ENCODE measurements at regions not wholly inside any gene's neighbourhood (a gene's known extent, or its start where the extent isn't known, plus 50 kb on each side); places are given as distances from the start of the nearest gene placed in this dataset.

DNA sequence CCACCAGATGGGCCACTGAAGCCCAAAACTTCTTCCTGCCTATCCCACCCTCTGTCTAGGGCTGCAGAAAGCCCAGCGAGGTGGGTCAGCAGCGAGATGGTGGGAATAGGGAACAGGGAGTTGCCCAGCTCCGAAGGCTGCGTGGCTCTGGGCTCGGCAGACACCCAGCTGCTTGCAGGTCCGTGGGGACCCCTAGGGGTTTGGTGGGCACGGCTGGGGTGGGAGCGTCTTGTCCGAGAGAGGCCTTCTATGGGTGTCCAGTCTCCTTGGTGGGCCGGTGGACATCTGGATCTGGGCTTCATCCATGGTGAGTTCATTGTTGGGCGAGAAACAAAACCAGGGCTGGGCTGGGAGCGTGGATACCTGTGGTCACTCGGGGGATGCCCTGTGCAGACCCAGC is 1211.0 kb downstream of the BRD1 start:
- no peak overlapping the region for H3K14ac ChIP-seq (replicated peaks; ENCODE audit: low read depth, low read length)
- H3K18ac ChIP-seq (ENCODE audit: low read depth, low read length), result no peak overlapping the region
- H3K27me3 ChIP-seq (ENCODE audit: control insufficient read depth, insufficient read depth, low read length), result no peaks in the 10 kb centered on the region
- H2AK9ac ChIP-seq (replicated peaks; ENCODE audit: low read depth, low read length, poor library complexity), result no peak overlapping the region
- H3K56ac ChIP-seq (ENCODE audit: extremely low read depth, insufficient read depth, low read length), result no peak overlapping the region
- dilution Hi-C loops (cut with HindIII; ENCODE audit: low sequenced_read_pairs, unreplicated experiment), result no loop called here
- no peaks in the 10 kb centered on the region for H3K36me3 ChIP-seq (ENCODE audit: control insufficient read depth, insufficient read depth, low read length)
- intact Hi-C loops (cut with micrococcal nuclease), result no loop called here
- H3K79me1 ChIP-seq (ENCODE audit: low read depth in 1 of 2, low read length in 2 of 2), result no peaks in the 10 kb centered on the region
- H3K4me1 ChIP-seq (ENCODE audit: control insufficient read depth, insufficient read depth, low read length), result no peaks in the 10 kb centered on the region
- H3K4ac ChIP-seq (ENCODE audit: low read depth, low read length), result no peak overlapping the region
- H2BK120ac ChIP-seq (ENCODE audit: low read depth, low read length), result no peak overlapping the region
- H4K8ac ChIP-seq (ENCODE audit: low read depth in 2 of 2, low read length in 2 of 2), result no peak overlapping the region
- H3K27ac ChIP-seq (ENCODE audit: insufficient read depth, low read length), result no peak overlapping the region
- no peak overlapping the region for H2BK5ac ChIP-seq (ENCODE audit: low read depth, low read length, poor library complexity, severe bottlenecking)
- no TSS peak for BruUV-seq (replicated peaks)
- peaks cover 50% of the 10 kb centered on the region for H3K9me3 ChIP-seq (ENCODE audit: control insufficient read depth, insufficient read depth, low read length)
- ATAC-seq (ENCODE audit: low read depth) (no peak), DNase-seq (no peak)
- no peak overlapping the region for H3K9ac ChIP-seq (ENCODE audit: low read depth, low read length)
- no peak overlapping the region for H4K91ac ChIP-seq (ENCODE audit: insufficient read depth, low read depth, low read length)
- no peak overlapping the region for H3K4me3 ChIP-seq (ENCODE audit: insufficient read depth, low read depth, low read length)
- POLR2A ChIA-PET (ENCODE audit: unreplicated experiment), result no interaction called here
- in situ Hi-C loops (cut with MboI; ENCODE audit: low sequenced_read_pairs), result no loop called here
- no peak overlapping the region for H2BK15ac ChIP-seq (ENCODE audit: low read depth, low read length)
- CTCF ChIA-PET, result no interaction called here
- WGBS, 2 experiments (ENCODE audit: extremely low coverage in 2 of 2, insufficient read length in 1 of 2), result 77% methylated on average over 7 of the region's 13 CpGs; no CpG with 5 or more reads in 1 of the 2 experiments
- H2AK5ac ChIP-seq (ENCODE audit: low read depth, low read length), result no peak overlapping the region
- H3K4me2 ChIP-seq (ENCODE audit: low read depth, low read length), result no peak overlapping the region
- H3K23ac ChIP-seq (ENCODE audit: low read depth, low read length), result no peak overlapping the region
- H2BK20ac ChIP-seq (ENCODE audit: low read depth, low read length), result no peak overlapping the region
- H3K9me1 ChIP-seq (ENCODE audit: insufficient read depth, low read length), result no peaks in the 10 kb centered on the region
- TF ChIP-seq MAFK (IDR thresholded peaks at IDR 0.05; ENCODE audit: low read depth, low read length), result no peak
- TF ChIP-seq CHD1 (IDR thresholded peaks at IDR 0.05; ENCODE audit: low read depth, low read length), result no peak
- TF ChIP-seq MXI1 (IDR thresholded peaks at IDR 0.05; ENCODE audit: borderline replicate concordance, low read depth, low read length), result no peak
- TF ChIP-seq, protein P1, sequence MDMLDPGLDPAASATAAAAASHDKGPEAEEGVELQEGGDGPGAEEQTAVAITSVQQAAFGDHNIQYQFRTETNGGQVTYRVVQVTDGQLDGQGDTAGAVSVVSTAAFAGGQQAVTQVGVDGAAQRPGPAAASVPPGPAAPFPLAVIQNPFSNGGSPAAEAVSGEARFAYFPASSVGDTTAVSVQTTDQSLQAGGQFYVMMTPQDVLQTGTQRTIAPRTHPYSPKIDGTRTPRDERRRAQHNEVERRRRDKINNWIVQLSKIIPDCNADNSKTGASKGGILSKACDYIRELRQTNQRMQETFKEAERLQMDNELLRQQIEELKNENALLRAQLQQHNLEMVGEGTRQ (IDR thresholded peaks at IDR 0.05; ENCODE audit: low read depth, low read length), result no peak
- TF ChIP-seq BHLHE40 (IDR thresholded peaks at IDR 0.05; ENCODE audit: low read depth, low read length), result no peak
- TF ChIP-seq, protein P2, sequence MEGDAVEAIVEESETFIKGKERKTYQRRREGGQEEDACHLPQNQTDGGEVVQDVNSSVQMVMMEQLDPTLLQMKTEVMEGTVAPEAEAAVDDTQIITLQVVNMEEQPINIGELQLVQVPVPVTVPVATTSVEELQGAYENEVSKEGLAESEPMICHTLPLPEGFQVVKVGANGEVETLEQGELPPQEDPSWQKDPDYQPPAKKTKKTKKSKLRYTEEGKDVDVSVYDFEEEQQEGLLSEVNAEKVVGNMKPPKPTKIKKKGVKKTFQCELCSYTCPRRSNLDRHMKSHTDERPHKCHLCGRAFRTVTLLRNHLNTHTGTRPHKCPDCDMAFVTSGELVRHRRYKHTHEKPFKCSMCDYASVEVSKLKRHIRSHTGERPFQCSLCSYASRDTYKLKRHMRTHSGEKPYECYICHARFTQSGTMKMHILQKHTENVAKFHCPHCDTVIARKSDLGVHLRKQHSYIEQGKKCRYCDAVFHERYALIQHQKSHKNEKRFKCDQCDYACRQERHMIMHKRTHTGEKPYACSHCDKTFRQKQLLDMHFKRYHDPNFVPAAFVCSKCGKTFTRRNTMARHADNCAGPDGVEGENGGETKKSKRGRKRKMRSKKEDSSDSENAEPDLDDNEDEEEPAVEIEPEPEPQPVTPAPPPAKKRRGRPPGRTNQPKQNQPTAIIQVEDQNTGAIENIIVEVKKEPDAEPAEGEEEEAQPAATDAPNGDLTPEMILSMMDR (conservative IDR thresholded peaks at IDR 0.05; ENCODE audit: low read depth, low read length), result no peak
- no peak for TF ChIP-seq RFX5 (IDR thresholded peaks at IDR 0.05; ENCODE audit: low read depth, low read length)
- TF ChIP-seq, protein P3, sequence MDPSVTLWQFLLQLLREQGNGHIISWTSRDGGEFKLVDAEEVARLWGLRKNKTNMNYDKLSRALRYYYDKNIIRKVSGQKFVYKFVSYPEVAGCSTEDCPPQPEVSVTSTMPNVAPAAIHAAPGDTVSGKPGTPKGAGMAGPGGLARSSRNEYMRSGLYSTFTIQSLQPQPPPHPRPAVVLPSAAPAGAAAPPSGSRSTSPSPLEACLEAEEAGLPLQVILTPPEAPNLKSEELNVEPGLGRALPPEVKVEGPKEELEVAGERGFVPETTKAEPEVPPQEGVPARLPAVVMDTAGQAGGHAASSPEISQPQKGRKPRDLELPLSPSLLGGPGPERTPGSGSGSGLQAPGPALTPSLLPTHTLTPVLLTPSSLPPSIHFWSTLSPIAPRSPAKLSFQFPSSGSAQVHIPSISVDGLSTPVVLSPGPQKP (IDR thresholded peaks at IDR 0.05; ENCODE audit: borderline replicate concordance, low read depth, low read length), result no peak
- no peak for TF ChIP-seq SMC3 (IDR thresholded peaks at IDR 0.05; ENCODE audit: low read depth, low read length)
- no peak for TF ChIP-seq MAZ (IDR thresholded peaks at IDR 0.05; ENCODE audit: borderline replicate concordance, low read depth, low read length)
- TF ChIP-seq FOS (IDR thresholded peaks at IDR 0.05; ENCODE audit: low read depth, low read length), result no peak
- TF ChIP-seq NFE2L2 (IDR thresholded peaks at IDR 0.05; ENCODE audit: low read depth, low read length), result no peak
- no peak for TF ChIP-seq RCOR1 (IDR thresholded peaks at IDR 0.05; ENCODE audit: insufficient replicate concordance, low read length)
- no peak for TF ChIP-seq POLR2A (IDR thresholded peaks at IDR 0.05; ENCODE audit: low read depth, low read length)
- no peak for TF ChIP-seq RAD21 (IDR thresholded peaks at IDR 0.05; ENCODE audit: low read length)
- TF ChIP-seq CEBPB (IDR thresholded peaks at IDR 0.05; ENCODE audit: low read depth, low read length), result no peak
- peak overlapping the region; percentile 21 for H2AFZ ChIP-seq (replicated peaks; ENCODE audit: low read length, poor library complexity)
- no peaks in the 10 kb centered on the region for H4K20me1 ChIP-seq (ENCODE audit: insufficient read depth, low read length)
- no peak overlapping the region for H4K5ac ChIP-seq (ENCODE audit: low read depth, low read length)

Data from IMR-90 (cell line).